Stomach smooth muscle (tissue), 2 donors: ENCODE measurements at regions not wholly inside any gene's neighbourhood (a gene's known extent, or its start where the extent isn't known, plus 50 kb on each side); places are given as distances from the start of the nearest gene placed in this dataset.
"Not testable (repeated sequence)": the region's sequence is repeated elsewhere in the genome, so short reads cannot be mapped to it uniquely, and the experiment has no call there.

Source experiments
- H3K27ac ChIP-seq: one replicate; pipeline ENCODE4 v1.7.0; 2013; ENCODE audit warnings: mild to moderate bottlenecking, low read length, inconsistent platforms
- H3K27me3 ChIP-seq, 2 donors: one replicate each; pipeline ENCODE4 v1.7.0; 2013; ENCODE audit warnings: low read length in 2 of 2; ENCODE audit not compliant: insufficient read depth in 2 of 2, control insufficient read depth in 1 of 2
- H3K36me3 ChIP-seq, 2 donors: one replicate each; pipeline ENCODE4 v1.7.0; 2013; ENCODE audit warnings: low read length in 2 of 2; ENCODE audit not compliant: control insufficient read depth in 2 of 2, insufficient read depth in 2 of 2
- H3K4me1 ChIP-seq: one replicate; pipeline ENCODE4 v1.7.0; 2013; ENCODE audit warnings: low read length; ENCODE audit not compliant: control insufficient read depth, insufficient read depth
- H3K4me3 ChIP-seq, 2 donors: one replicate each; pipeline ENCODE4 v1.7.0; 2013; ENCODE audit warnings: low read length in 2 of 2
- H3K9ac ChIP-seq, 2 donors: one replicate each; pipeline ENCODE4 v1.7.0; 2013; ENCODE audit warnings: low read length in 2 of 2, mild to moderate bottlenecking in 1 of 2
- H3K9me3 ChIP-seq, 2 donors: one replicate each; pipeline ENCODE4 v1.7.0; 2013; ENCODE audit warnings: low read length in 2 of 2; ENCODE audit not compliant: control insufficient read depth in 2 of 2
- donor health status: healthy.
- donor health status: Pancreatic carcinoma.

DNA sequence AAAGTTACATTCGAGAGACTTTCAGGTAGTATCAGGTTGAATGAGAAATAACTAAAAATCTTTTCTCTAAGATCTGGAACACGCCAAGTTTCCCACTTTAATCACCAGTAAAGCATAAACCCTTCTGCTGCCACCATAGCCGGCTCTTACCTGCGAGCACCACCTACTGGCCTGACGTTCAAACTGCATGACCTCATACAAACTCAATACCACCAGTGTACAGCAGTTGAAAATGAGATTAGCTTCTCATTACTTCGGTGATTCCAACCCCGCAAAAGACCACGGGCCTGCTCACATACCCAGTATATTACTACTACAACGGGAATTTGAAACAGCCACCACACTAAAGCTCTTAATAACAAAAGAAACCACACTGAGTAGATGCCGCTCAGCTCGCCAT, 1191.2 kb downstream of the TMEM121 start:
- not testable (repeated sequence) for H3K27me3 ChIP-seq, H3K4me1 ChIP-seq, H3K4me3 ChIP-seq, H3K36me3 ChIP-seq, H3K27ac ChIP-seq, H3K9me3 ChIP-seq, H3K9ac ChIP-seq

- H3K4me3 ChIP-seq, H3K27ac ChIP-seq, H3K27me3 ChIP-seq, H3K9me3 ChIP-seq, H3K36me3 ChIP-seq, H3K4me1 ChIP-seq, H3K9ac ChIP-seq: not testable (repeated sequence)
These were observed 1193.5 kb downstream of the TMEM121 start for GRCh38 chr14:106719880-106720279.

- not testable (repeated sequence) for H3K27ac ChIP-seq, H3K9ac ChIP-seq, H3K27me3 ChIP-seq, H3K4me1 ChIP-seq, H3K4me3 ChIP-seq, H3K9me3 ChIP-seq, H3K36me3 ChIP-seq
These were observed 1195.5 kb downstream of the TMEM121 start for GRCh38 chr14:106721926-106722325.

DNA sequence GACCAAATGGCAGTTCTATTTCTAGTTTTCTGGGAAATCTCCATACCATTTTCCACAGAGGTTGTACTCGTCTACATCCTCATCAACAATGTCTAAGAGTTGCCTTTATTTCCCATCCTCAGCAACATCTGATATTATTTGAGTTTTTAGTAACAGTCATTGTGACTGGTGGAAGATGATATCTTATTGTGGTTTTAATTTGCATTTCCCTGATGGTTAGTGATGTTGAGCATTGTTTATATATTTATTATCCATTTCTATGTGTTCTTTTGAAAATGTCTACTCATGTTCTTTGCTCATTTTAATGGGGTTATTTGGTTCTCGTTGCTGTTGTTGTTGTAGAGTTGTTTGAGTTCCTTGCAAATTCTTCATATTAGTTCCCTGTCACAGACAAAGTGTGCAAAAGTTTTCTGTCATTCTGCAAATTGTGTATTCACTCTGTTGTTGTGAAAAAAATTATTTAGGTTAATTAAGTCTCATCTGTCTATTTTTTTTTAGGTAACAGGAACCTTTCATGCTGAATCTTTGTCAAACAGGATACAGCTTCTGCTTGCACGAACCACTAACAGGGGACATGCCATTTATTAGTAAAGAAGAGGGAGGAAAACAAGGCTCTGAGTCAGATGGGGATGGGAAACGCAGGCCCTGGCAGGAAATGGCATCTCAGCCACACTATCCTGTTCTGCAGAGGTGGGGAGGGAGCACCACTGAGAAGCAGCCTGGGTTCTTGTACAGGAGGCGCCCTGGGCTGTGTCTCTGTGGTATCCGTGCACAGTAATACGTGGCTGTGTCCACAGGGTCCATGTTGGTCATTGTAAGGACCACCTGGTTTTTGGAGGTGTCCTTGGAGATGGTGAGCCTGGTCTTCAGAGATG, 1196.7 kb downstream of the TMEM121 start:
- H3K36me3 ChIP-seq, H3K4me3 ChIP-seq, H3K4me1 ChIP-seq, H3K27me3 ChIP-seq, H3K27ac ChIP-seq, H3K9ac ChIP-seq, H3K9me3 ChIP-seq: not testable (repeated sequence)

DNA sequence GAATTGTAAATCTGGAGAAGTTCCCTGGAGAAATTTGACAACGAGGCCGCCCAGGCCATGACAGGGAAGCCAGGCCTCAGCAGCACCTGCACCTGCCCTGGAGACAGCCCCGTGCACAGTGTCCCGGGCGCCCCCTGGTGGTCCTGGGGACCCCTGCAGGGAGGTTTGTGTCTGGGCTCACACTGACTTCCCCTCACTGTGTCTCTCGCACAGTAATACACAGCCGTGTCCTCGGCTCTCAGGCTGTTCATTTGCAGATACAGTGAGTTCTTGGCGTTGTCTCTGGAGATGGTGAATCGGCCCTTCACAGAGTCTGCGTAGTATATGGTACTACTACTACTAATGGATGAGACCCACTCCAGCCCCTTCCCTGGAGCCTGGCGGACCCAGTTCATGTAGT, 1201.6 kb downstream of the TMEM121 start:
- H3K27ac ChIP-seq, H3K27me3 ChIP-seq, H3K4me3 ChIP-seq, H3K9me3 ChIP-seq, H3K36me3 ChIP-seq, H3K4me1 ChIP-seq, H3K9ac ChIP-seq: not testable (repeated sequence)

- Histone ChIP-seq H3K27me3 (no peaks in the 10 kb centered on the region), H3K9me3 (no peaks in the 10 kb centered on the region), H3K36me3 (no peaks in the 10 kb centered on the region), H3K4me3 (no peak overlapping the region), H3K27ac (no peak overlapping the region), H3K9ac (no peak overlapping the region), H3K4me1 (no peaks in the 10 kb centered on the region)
These were observed 1202.2 kb downstream of the TMEM121 start for GRCh38 chr14:106728611-106729010.

DNA sequence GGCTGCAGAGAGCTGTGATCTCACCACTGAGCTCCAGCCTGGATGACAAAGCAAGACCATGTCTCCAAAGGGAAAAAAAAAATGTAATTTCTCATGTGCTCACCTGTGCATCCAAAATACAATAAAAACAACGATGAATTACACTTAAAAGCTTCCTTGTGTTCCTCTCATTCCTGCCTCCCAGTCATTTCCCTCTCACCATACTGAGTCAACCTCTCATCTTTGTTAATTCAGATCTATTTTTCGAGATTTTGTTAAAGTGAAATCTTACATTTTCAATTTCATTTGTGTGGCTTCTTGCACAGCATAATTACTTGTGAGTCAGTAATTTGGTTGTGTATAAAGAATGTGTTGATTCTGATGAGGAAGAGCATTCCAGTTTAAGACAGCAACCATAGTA, 1203.2 kb downstream of the TMEM121 start:
- H3K27ac ChIP-seq = no peak overlapping the region
- H3K4me1 ChIP-seq = no peaks in the 10 kb centered on the region
- no peaks in the 10 kb centered on the region for H3K27me3 ChIP-seq
- H3K9ac ChIP-seq = no peak overlapping the region
- H3K4me3 ChIP-seq = no peak overlapping the region
- no peaks in the 10 kb centered on the region for H3K36me3 ChIP-seq
- H3K9me3 ChIP-seq = no peaks in the 10 kb centered on the region

DNA sequence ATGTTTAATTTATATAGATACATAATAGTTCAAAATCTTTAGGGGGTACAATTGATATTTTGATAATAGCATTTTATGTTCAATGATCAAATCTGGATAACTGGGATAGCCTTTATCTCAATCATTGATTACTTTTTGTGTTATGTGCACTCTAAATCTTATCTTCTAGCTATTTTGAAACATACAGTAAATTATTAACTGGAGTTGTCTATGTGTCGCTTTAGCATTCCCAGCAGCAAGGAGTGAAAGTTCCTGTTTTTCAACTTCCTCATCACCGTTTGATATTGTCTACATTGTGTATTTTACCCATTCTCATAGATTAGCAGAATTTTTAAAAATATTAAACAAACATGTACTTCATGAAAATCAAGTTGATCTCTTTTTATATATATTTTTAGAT, 1207.4 kb downstream of the TMEM121 start:
- Histone ChIP-seq H3K36me3 (no peaks in the 10 kb centered on the region), H3K4me3 (no peak overlapping the region), H3K27ac (no peak overlapping the region), H3K9me3 (no peaks in the 10 kb centered on the region), H3K4me1 (no peaks in the 10 kb centered on the region), H3K9ac (no peak overlapping the region), H3K27me3 (no peaks in the 10 kb centered on the region)

- no peaks in the 10 kb centered on the region for H3K4me1 ChIP-seq
- no peaks in the 10 kb centered on the region for H3K36me3 ChIP-seq
- H3K9ac ChIP-seq = no peak overlapping the region
- no peak overlapping the region for H3K4me3 ChIP-seq
- H3K27ac ChIP-seq = no peak overlapping the region
- no peaks in the 10 kb centered on the region for H3K27me3 ChIP-seq
- H3K9me3 ChIP-seq = no peaks in the 10 kb centered on the region
These were observed 1210.6 kb downstream of the TMEM121 start for GRCh38 chr14:106737021-106737420.

DNA sequence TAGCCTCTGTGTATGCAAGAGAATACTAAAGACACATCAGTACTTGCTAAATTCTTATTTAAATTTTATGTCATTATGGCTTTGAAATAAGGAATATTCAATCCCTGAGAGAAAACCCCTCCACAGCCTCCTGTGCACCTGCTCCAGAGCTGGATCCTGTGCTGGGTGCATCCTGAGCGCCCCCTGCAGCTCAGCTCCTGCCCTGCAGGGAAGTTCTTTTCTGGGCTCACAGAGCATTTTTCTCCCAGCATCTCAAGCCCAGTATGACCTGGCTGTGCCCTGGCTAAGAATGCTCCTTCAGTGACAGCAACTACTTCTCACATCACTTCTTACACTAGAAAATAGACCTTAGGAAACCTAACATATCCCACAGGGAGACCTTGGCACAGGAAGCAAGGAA, 1211.7 kb downstream of the TMEM121 start:
- no peaks in the 10 kb centered on the region for H3K9me3 ChIP-seq
- H3K27me3 ChIP-seq = no peaks in the 10 kb centered on the region
- H3K27ac ChIP-seq = no peak overlapping the region
- no peak overlapping the region for H3K9ac ChIP-seq
- H3K36me3 ChIP-seq = no peaks in the 10 kb centered on the region
- H3K4me1 ChIP-seq = no peaks in the 10 kb centered on the region
- H3K4me3 ChIP-seq = no peak overlapping the region

DNA sequence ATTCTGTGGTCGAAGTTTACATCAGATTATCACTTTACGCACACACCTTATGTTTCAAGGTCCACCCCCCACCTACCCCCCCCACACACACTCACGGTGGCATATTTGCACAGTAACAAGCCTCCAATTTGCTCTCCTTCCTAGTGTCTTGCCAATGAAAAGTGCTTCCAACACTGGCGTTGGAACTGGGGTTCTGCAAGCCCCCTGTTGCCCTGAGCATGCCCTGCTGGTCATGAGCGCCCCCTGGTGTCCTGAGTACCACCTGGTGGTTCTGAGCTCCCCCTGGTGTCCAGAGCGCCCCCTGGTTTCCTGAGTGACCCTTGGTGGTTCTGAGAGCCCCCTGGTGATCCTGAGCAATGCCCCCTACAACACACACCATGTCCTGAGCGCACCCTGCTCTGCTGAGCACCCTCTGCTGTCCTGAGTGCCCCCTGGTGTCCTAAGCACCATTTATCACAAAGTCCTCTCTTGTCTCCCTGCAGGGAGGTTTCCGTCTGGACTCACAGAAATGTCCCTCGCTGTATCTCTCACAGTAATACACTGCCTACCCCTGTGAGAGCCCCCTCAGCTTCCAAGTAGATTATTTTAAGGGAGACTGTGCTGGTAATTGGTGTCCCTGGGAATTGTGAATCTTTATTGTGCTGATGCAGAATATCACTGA, 1212.3 kb downstream of the TMEM121 start:
- not testable (repeated sequence) for H3K36me3 ChIP-seq, H3K4me1 ChIP-seq, H3K9me3 ChIP-seq, H3K9ac ChIP-seq, H3K4me3 ChIP-seq, H3K27me3 ChIP-seq, H3K27ac ChIP-seq
